NT2/D1 (cell line): ENCODE measurements at regions not wholly inside any gene's neighbourhood (a gene's known extent, or its start where the extent isn't known, plus 50 kb on each side); places are given as distances from the start of the nearest gene placed in this dataset.

Experiments
- YY1 ChIP-seq: IDR thresholded peaks from 2 replicates; pipeline ENCODE4 v1.6.1; 2011; ENCODE audit not compliant: insufficient read length, insufficient read depth
- ZNF274 ChIP-seq: IDR thresholded peaks from 2 replicates; pipeline ENCODE4 v1.6.1; 2011; ENCODE audit warnings: mild to moderate bottlenecking, low read depth, low read length

- TF ChIP-seq YY1, result no peak
- TF ChIP-seq ZNF274, result no peak
These were observed 59.8 kb upstream of the INHBA start for GRCh38 chr7:41762641-41763040.
